Common myeloid progenitor, CD34-positive (primary cell): ENCODE measurements at regions not wholly inside any gene's neighbourhood (a gene's known extent, or its start where the extent isn't known, plus 50 kb on each side); places are given as distances from the start of the nearest gene placed in this dataset.

Experiments
- CTCF ChIA-PET: fragments of 350-600 bp; sonication (Branson Sonifier 250); formaldehyde crosslinking; loops from one replicate; lab custom pipeline; 2021; ENCODE audit warnings: antibody characterized with exemption; lab: Charles Lee
- POLR2A ChIA-PET: fragments of 350-600 bp; sonication (Branson Sonifier 250); formaldehyde crosslinking; loops from one replicate; lab custom pipeline; 2021; ENCODE audit warnings: antibody characterized with exemption; lab: Charles Lee
- DNase-seq, 3 donors: peaks; one replicate each; pipeline versions ENCODE4 v3.0.0 to v3.0.0-alpha.2; 2013
- H3K27ac ChIP-seq, 2 experiments: 1 replicate in 1 of 2; 2 replicates in 1 of 2; pipeline ENCODE4 v1.7.0; 2013; ENCODE audit warnings: inconsistent platforms in 2 of 2, low read length in 2 of 2, mild to moderate bottlenecking in 2 of 2, low read depth in 1 of 2, moderate library complexity in 1 of 2; ENCODE audit not compliant: severe bottlenecking in 2 of 2, insufficient read depth in 1 of 2, poor library complexity in 1 of 2
- H3K27me3 ChIP-seq, 5 experiments: replicated peaks in 2 of 5; 1 replicate in 3 of 5; 2 replicates in 2 of 5; pipeline versions ENCODE4 v1.6.1 to v1.7.0; 2013; ENCODE audit warnings: low read length in 4 of 5, mild to moderate bottlenecking in 2 of 5, moderate library complexity in 2 of 5, inconsistent platforms in 1 of 5; ENCODE audit not compliant: insufficient read depth in 5 of 5, control insufficient read depth in 4 of 5
- H3K36me3 ChIP-seq, 4 experiments: 1 replicate in 2 of 4; 2 replicates in 2 of 4; pipeline versions ENCODE4 v1.6.1 to v1.7.0; 2013; ENCODE audit warnings: low read length in 3 of 4, control low read depth in 1 of 4, mild to moderate bottlenecking in 1 of 4; ENCODE audit not compliant: control insufficient read depth in 4 of 4, insufficient read depth in 4 of 4
- H3K4me1 ChIP-seq, 4 experiments: 1 replicate in 3 of 4; 2 replicates in 1 of 4; pipeline versions ENCODE4 v1.6.1 to v1.7.1; 2013; ENCODE audit warnings: low read length in 3 of 4, mild to moderate bottlenecking in 3 of 4, control low read depth in 1 of 4, inconsistent platforms in 1 of 4, moderate library complexity in 1 of 4; ENCODE audit not compliant: control insufficient read depth in 4 of 4, insufficient read depth in 4 of 4; ENCODE audit errors: control extremely low read depth in 1 of 4
- H3K4me3 ChIP-seq, 7 experiments: 1 replicate in 4 of 7; 2 replicates in 3 of 7; pipeline versions ENCODE4 v1.5.1 to v1.7.0; 2013; ENCODE audit warnings: mild to moderate bottlenecking in 7 of 7, low read length in 6 of 7, moderate library complexity in 6 of 7, inconsistent platforms in 2 of 7, low read depth in 2 of 7, control low read depth in 1 of 7; ENCODE audit not compliant: insufficient read depth in 4 of 7, control insufficient read depth in 1 of 7; ENCODE audit errors: extremely low read depth in 1 of 7
- H3K9me3 ChIP-seq, 5 experiments: 1 replicate in 4 of 5; 2 replicates in 1 of 5; pipeline versions ENCODE4 v1.6.1 to v1.7.1; 2013; ENCODE audit warnings: low read length in 4 of 5, mild to moderate bottlenecking in 2 of 5, inconsistent platforms in 1 of 5, low read depth in 1 of 5, moderate library complexity in 1 of 5; ENCODE audit not compliant: control insufficient read depth in 4 of 5, insufficient read depth in 2 of 5; ENCODE audit errors: control extremely low read depth in 1 of 5
- WGBS: methylation state at CpG from one replicate; pipeline ENCODE4 v1.1.5; 2013; ENCODE audit not compliant: insufficient coverage; 5-methylcytosine and 5-hydroxymethylcytosine counted together

DNA sequence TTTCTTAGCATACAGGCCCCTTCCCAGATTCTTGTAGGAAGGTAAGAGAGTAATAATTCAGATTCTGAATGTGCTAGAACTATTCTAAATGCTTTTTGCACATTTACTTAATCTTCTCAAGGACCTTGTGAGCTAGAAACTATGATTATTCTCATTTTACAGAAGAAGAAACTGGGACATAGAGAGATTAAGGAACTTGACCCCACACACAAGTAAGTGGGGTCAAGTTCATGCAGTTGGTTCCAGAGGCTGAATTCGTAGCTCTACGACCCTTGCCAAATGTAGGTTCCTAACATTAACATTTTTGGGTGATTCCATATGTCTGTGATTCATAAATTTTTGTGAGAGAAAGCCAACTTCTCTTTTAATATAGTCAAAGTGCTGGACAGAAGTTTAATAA, 238.1 kb downstream of the LACC1 start:
- POLR2A ChIA-PET: no interaction called here
- Histone ChIP-seq H3K9me3 (no peaks in the 10 kb centered on the region), H3K4me3 (peak overlapping the region in 1 of 7 experiments; percentile 64), H3K36me3 (no peaks in the 10 kb centered on the region), H3K27ac (peak overlapping the region; percentile 67 to 79), H3K4me1 (peaks cover 19 to 42% (median 31%) of the 10 kb centered on the region in 4 experiments), H3K27me3 (no peaks in the 10 kb centered on the region)
- WGBS: no CpG with 5 or more reads among the region's 2 CpGs
- CTCF ChIA-PET: interaction anchor here (0.9 to 2.5 kb wide), 10 partner anchors 9 to 321 kb away, joined by 3 to 7 read pairs (median 4); no protein-coding TSS in a partner anchor
- no peak for DNase-seq

DNA sequence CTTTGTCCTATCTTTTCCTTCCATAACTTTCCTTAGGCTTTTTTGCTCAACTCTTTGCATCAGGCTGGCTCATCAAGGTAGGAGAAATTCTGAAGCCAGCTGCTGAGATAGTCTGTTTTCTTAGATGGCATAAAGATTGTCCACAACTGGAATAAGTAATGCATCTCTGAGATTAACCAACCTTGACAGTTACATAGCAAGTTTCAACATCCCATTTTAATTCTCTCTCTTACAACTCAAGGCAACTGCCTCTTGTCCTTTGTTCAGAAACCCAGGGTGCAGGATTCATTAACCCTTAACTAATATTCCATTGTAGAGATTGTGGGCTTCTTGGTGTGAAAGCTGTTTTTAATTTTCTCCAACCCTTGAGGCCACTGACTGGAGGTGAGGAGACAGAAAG, 239.2 kb downstream of the LACC1 start:
- DNase-seq: no peak
- ChIA-PET CTCF (interaction anchor here (1.1 to 2.5 kb wide), 4 partner anchors 11 to 208 kb away, joined by 3 to 7 read pairs (median 4); no protein-coding TSS in a partner anchor), POLR2A (no interaction called here)
- Histone ChIP-seq H3K4me1 (peaks cover 19 to 42% (median 31%) of the 10 kb centered on the region in 4 experiments), H3K9me3 (peaks cover 0 to 7% (median 0%) of the 10 kb centered on the region in 5 experiments), H3K27ac (no peak overlapping the region), H3K27me3 (no peaks in the 10 kb centered on the region), H3K36me3 (no peaks in the 10 kb centered on the region), H3K4me3 (no peak overlapping the region)

GRCh38 chr13:44120043-44120442, 240.3 kb downstream of the LACC1 start:
- DNase-seq: no peak
- no peaks in the 10 kb centered on the region for H3K27me3 ChIP-seq
- peaks cover 19 to 42% (median 31%) of the 10 kb centered on the region in 4 experiments for H3K4me1 ChIP-seq
- ChIA-PET POLR2A (no interaction called here), CTCF (interaction anchor here (0.6 kb wide), 1 partner anchor 850 kb away, joined by 3 read pairs; no protein-coding TSS in a partner anchor)
- 100% methylated on average over 1 of the region's 2 CpGs for WGBS
- H3K27ac ChIP-seq: no peak overlapping the region
- peaks cover 0 to 7% (median 0%) of the 10 kb centered on the region in 5 experiments for H3K9me3 ChIP-seq
- H3K4me3 ChIP-seq: no peak overlapping the region
- no peaks in the 10 kb centered on the region for H3K36me3 ChIP-seq

- no peak for DNase-seq
- ChIA-PET CTCF (no interaction called here), POLR2A (no interaction called here)
- H3K27ac ChIP-seq: no peak overlapping the region
- WGBS: 100% methylated on average over 6 of the region's 9 CpGs
- peaks cover 19 to 33% (median 27%) of the 10 kb centered on the region in 4 experiments for H3K4me1 ChIP-seq
- H3K36me3 ChIP-seq: no peaks in the 10 kb centered on the region
- H3K4me3 ChIP-seq: no peak overlapping the region
- H3K9me3 ChIP-seq: peaks cover 0 to 7% (median 0%) of the 10 kb centered on the region in 5 experiments
- H3K27me3 ChIP-seq: no peaks in the 10 kb centered on the region
Measured at GRCh38 chr13:44120849-44121755, 241.4 kb downstream of the LACC1 start.

- Histone ChIP-seq H3K27me3 (no peaks in the 10 kb centered on the region), H3K36me3 (no peaks in the 10 kb centered on the region), H3K4me1 (peaks cover 0 to under 1% (median 0%) of the 10 kb centered on the region in 4 experiments), H3K9me3 (peaks cover 0 to 7% (median 0%) of the 10 kb centered on the region in 5 experiments), H3K27ac (no peak overlapping the region), H3K4me3 (no peak overlapping the region)
- WGBS: no CpG with 5 or more reads among the region's 1 CpG
- POLR2A ChIA-PET: no interaction called here
- CTCF ChIA-PET: interaction anchor here (1.4 kb wide), 1 partner anchor 315 kb away, joined by 4 read pairs; no protein-coding TSS in a partner anchor
- no peak for DNase-seq
Measured at GRCh38 chr13:44124352-44124751, 244.6 kb downstream of the LACC1 start.

DNA sequence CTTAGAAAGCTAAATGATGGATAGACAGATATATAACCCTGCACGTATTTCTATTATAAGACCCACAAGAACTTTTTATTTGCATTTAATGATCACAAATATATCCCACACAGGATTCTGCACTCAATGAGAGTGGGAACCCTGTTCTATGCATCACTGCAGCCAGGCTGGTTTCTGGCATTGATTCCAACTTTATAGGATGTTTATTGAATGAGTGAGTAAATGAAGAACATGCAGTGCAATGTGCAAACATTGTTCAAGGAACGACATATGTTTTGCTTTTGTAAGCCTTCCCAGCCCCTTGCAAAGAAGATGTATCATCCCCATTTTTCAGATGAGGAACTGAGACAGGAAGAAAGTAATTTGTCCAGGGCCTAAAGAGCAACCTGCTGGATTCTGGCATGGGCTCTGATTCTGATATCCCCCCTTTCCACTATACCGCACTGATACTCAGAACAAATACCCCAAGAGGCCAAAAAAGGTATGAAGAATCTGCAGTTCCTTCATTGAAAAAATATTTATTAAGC, 246.3 kb downstream of the LACC1 start:
- Histone ChIP-seq H3K27me3 (no peaks in the 10 kb centered on the region), H3K4me1 (no peaks in the 10 kb centered on the region), H3K36me3 (no peaks in the 10 kb centered on the region), H3K4me3 (no peak overlapping the region), H3K9me3 (peaks cover 0 to 7% (median 0%) of the 10 kb centered on the region in 5 experiments), H3K27ac (no peak overlapping the region)
- ChIA-PET CTCF (interaction anchor here (1.8 kb wide), 1 partner anchor 9 kb away, joined by 5 read pairs; no protein-coding TSS in a partner anchor), POLR2A (no interaction called here)
- 100% methylated on average over 2 of the region's 3 CpGs for WGBS
- DNase-seq: no peak
